Spleen (tissue), 11 donors: ENCODE measurements at regions not wholly inside any gene's neighbourhood (a gene's known extent, or its start where the extent isn't known, plus 50 kb on each side); places are given as distances from the start of the nearest gene placed in this dataset.
"Not testable (repeated sequence)": the region's sequence is repeated elsewhere in the genome, so short reads cannot be mapped to it uniquely, and the experiment has no call there.

Experiments used
- DNase-seq: peaks from one replicate; pipeline ENCODE4 v3.0.0-alpha.2; 2020
- H3K27ac ChIP-seq, 8 donors: fragments of 200-600 bp; sonication (generic) in 7 of 8; 1 replicate in 4 of 8; 2 replicates in 4 of 8; pipeline versions ENCODE4 v1.5.0 to v1.8.0; 2016 to 2021; ENCODE audit warnings: inconsistent platforms in 4 of 8, mild to moderate bottlenecking in 4 of 8, moderate library complexity in 1 of 8
- H3K27me3 ChIP-seq, 7 donors: fragments of 200-600 bp; sonication (generic) in 6 of 7; replicated peaks in 1 of 7; 1 replicate in 4 of 7; 2 replicates in 3 of 7; pipeline versions ENCODE4 v1.5.0 to v1.8.0; 2016 to 2021; ENCODE audit warnings: inconsistent platforms in 3 of 7, mild to moderate bottlenecking in 1 of 7
- H3K36me3 ChIP-seq, 6 donors: fragments of 200-600 bp; sonication (generic) in 5 of 6; 1 replicate in 4 of 6; 2 replicates in 2 of 6; pipeline versions ENCODE4 v1.5.0 to v1.8.0; 2016 to 2021; ENCODE audit warnings: inconsistent platforms in 2 of 6
- H3K4me1 ChIP-seq, 6 donors: fragments of 200-600 bp; sonication (generic) in 5 of 6; 1 replicate in 3 of 6; 2 replicates in 3 of 6; pipeline versions ENCODE4 v1.5.0 to v1.8.0; 2016 to 2021; ENCODE audit warnings: inconsistent platforms in 3 of 6
- H3K4me3 ChIP-seq, 8 donors: fragments of 200-600 bp; sonication (generic) in 7 of 8; 1 replicate in 4 of 8; 2 replicates in 4 of 8; pipeline versions ENCODE4 v1.5.0 to v1.8.0; 2016 to 2021; ENCODE audit warnings: inconsistent platforms in 4 of 8, mild to moderate bottlenecking in 4 of 8, moderate library complexity in 2 of 8
- H3K9me3 ChIP-seq, 8 donors: fragments of 200-600 bp; sonication (generic) in 7 of 8; 1 replicate in 4 of 8; 2 replicates in 4 of 8; pipeline versions ENCODE4 v1.5.0 to v1.8.0; 2016 to 2021; ENCODE audit warnings: inconsistent platforms in 4 of 8
- CTCF ChIP-seq, 11 experiments: fragments of 200-600 bp in 7 of 11; fragments of 450-650 bp in 4 of 11; sonication (generic) in 4 of 11; IDR thresholded peaks in 8 of 11; conservative IDR thresholded peaks in 3 of 11; 1 replicate in 7 of 11; 2 replicates in 4 of 11; pipeline versions ENCODE4 v1.4.0 to v1.8.0; 2016 to 2021; ENCODE audit warnings: antibody characterized with exemption in 11 of 11, inconsistent platforms in 4 of 11, mild to moderate bottlenecking in 1 of 11
- POLR2A ChIP-seq, 3 donors: fragments of 450-650 bp; IDR thresholded peaks; one replicate each; pipeline ENCODE4 v1.5.1; 2017; ENCODE audit warnings: antibody characterized with exemption in 3 of 3, mild to moderate bottlenecking in 1 of 3
- POLR2AphosphoS5 ChIP-seq, 3 donors: sonication (generic); formaldehyde crosslinking; IDR thresholded peaks; one replicate each; pipeline ENCODE4 v1.5.1; 2017; ENCODE audit warnings: antibody characterized with exemption in 3 of 3
- WGBS, 5 donors: extraction: QIAGEN DNeasy Blood & Tissue Kit in 3 of 5; methylation state at CpG; one replicate each; pipeline versions ENCODE4 v1.1.5 to v1.1.7; 2013 to 2018; 5-methylcytosine and 5-hydroxymethylcytosine counted together
- intact Hi-C: fragments of 100-400 bp; cut with DNase I; formaldehyde crosslinking; loops from one replicate; pipeline ENCODE4 v1.15.0; 2023; ENCODE audit warnings: low total_unique reads
- donor health status: healthy with polysubstance abuse.
- donor health status: DM: no; HTN: no; CAD: no; lungs with moderate emphysema.
- donor health status: DM: no; HTN: no; CAD: no.
- donor health status: Bipolar disorder and iron deficiency.
- donor health status: healthy.
- donor health status: DM: no; HTN: no; CAD: no.
- donor health status: DM: yes; HTN: yes; CAD: no.

- H3K27me3 ChIP-seq = no peaks in the 10 kb centered on the region
- no peaks in the 10 kb centered on the region for H3K4me1 ChIP-seq
- H3K27ac ChIP-seq = no peak overlapping the region
- TF ChIP-seq CTCF (IDR thresholded peaks at IDR 0.05 in 8 of 11, conservative IDR thresholded peaks at IDR 0.05 in 3 of 11) = no peak
- no peak for TF ChIP-seq POLR2A (IDR thresholded peaks at IDR 0.05)
- TF ChIP-seq POLR2AphosphoS5 (IDR thresholded peaks at IDR 0.05) = no peak
- H3K4me3 ChIP-seq = no peak overlapping the region
- peaks cover 0 to 7% (median 0%) of the 10 kb centered on the region in 8 donors for H3K9me3 ChIP-seq
- H3K36me3 ChIP-seq = no peaks in the 10 kb centered on the region
- 90 to 95% (median 91%) methylated on average over 3 of the region's 3 CpGs for WGBS, 5 donors
- DNase-seq = no peak
- intact Hi-C loops = no loop called here
Observed at GRCh38 chr4:120207021-120207420, 140.4 kb upstream of the MAD2L1 start.

GRCh38 chr4:120202222-120202621, 135.6 kb upstream of the MAD2L1 start:
- H3K36me3 ChIP-seq = no peaks in the 10 kb centered on the region
- H3K27me3 ChIP-seq = no peaks in the 10 kb centered on the region
- H3K9me3 ChIP-seq = peaks cover 0 to 7% (median 0%) of the 10 kb centered on the region in 8 donors
- 92 to 100% (median 96%) methylated on average over 2 of the region's 2 CpGs for WGBS, 5 donors
- H3K27ac ChIP-seq = no peak overlapping the region
- no peak for TF ChIP-seq POLR2AphosphoS5 (IDR thresholded peaks at IDR 0.05)
- no peak for TF ChIP-seq POLR2A (IDR thresholded peaks at IDR 0.05)
- no peak for TF ChIP-seq CTCF (IDR thresholded peaks at IDR 0.05 in 8 of 11, conservative IDR thresholded peaks at IDR 0.05 in 3 of 11)
- H3K4me3 ChIP-seq = no peak overlapping the region
- DNase-seq = no peak
- H3K4me1 ChIP-seq = no peaks in the 10 kb centered on the region
- intact Hi-C loops = no loop called here

GRCh38 chr4:120200573-120201110, 134.0 kb upstream of the MAD2L1 start:
- WGBS, 5 donors = 89 to 96% (median 93%) methylated on average over 2 to 4 of the region's 4 CpGs
- H3K4me3 ChIP-seq, H3K4me1 ChIP-seq, H3K27ac ChIP-seq, DNase-seq, intact Hi-C loops, H3K27me3 ChIP-seq, H3K36me3 ChIP-seq, H3K9me3 ChIP-seq: not testable (repeated sequence)

- Histone ChIP-seq H3K9me3 (no peaks in the 10 kb centered on the region), H3K27ac (no peak overlapping the region), H3K4me1 (no peaks in the 10 kb centered on the region), H3K4me3 (no peak overlapping the region), H3K36me3 (no peaks in the 10 kb centered on the region), H3K27me3 (no peaks in the 10 kb centered on the region)
- intact Hi-C loops = no loop called here
- 69 to 87% (median 79%) methylated on average over 2 of the region's 2 CpGs for WGBS, 5 donors
- no peak for TF ChIP-seq POLR2AphosphoS5 (IDR thresholded peaks at IDR 0.05)
- TF ChIP-seq CTCF (IDR thresholded peaks at IDR 0.05 in 8 of 11, conservative IDR thresholded peaks at IDR 0.05 in 3 of 11) = no peak
- TF ChIP-seq POLR2A (IDR thresholded peaks at IDR 0.05) = no peak
- no peak for DNase-seq
Observed at GRCh38 chr4:120198411-120198810, 131.8 kb upstream of the MAD2L1 start.

- peaks cover 0 to 21% (median 1%) of the 10 kb centered on the region in 8 donors for H3K9me3 ChIP-seq
- peaks cover 0 to 3% (median 0%) of the 10 kb centered on the region in 7 donors for H3K27me3 ChIP-seq
- no peak for DNase-seq
- H3K36me3 ChIP-seq = no peaks in the 10 kb centered on the region
- H3K27ac ChIP-seq = no peak overlapping the region
- no peak overlapping the region for H3K4me3 ChIP-seq
- no peak for TF ChIP-seq POLR2AphosphoS5 (IDR thresholded peaks at IDR 0.05)
- no peak for TF ChIP-seq POLR2A (IDR thresholded peaks at IDR 0.05)
- no peak for TF ChIP-seq CTCF (IDR thresholded peaks at IDR 0.05 in 8 of 11, conservative IDR thresholded peaks at IDR 0.05 in 3 of 11)
- intact Hi-C loops = no loop called here
- 93 to 100% (median 97%) methylated on average over 1 of the region's 1 CpG for WGBS, 5 donors
- no peaks in the 10 kb centered on the region for H3K4me1 ChIP-seq
Observed at GRCh38 chr4:120177603-120178002, 111.0 kb upstream of the MAD2L1 start.
